HEK293 (cell line): ENCODE measurements at regions not wholly inside any gene's neighbourhood (a gene's known extent, or its start where the extent isn't known, plus 50 kb on each side); places are given as distances from the start of the nearest gene placed in this dataset.

Experiments
- CTCF ChIA-PET: fragments of 350-600 bp; formaldehyde crosslinking; extraction: SDS; loops from one replicate; lab custom pipeline; 2021; ENCODE audit warnings: antibody characterized with exemption; lab: Yijun Ruan, JAX
- POLR2A ChIA-PET: fragments of 300-600 bp; formaldehyde crosslinking; extraction: SDS; loops from one replicate; lab custom pipeline; 2020; ENCODE audit warnings: antibody characterized with exemption, inconsistent platforms; lab: Yijun Ruan, JAX
- H3K27ac ChIP-seq: fragments of 200-500 bp; sonication (Bioruptor generic); 2 replicates; pipeline ENCODE4 v1.5.1; 2014; ENCODE audit warnings: low read depth, low read length, control low read depth, inconsistent platforms; ENCODE audit errors: extremely low read depth
- H3K36me3 ChIP-seq, 2 experiments: fragments of 200-500 bp in 1 of 2; sonication (Bioruptor generic) in 1 of 2; 1 replicate in 1 of 2; 2 replicates in 1 of 2; pipeline ENCODE4 v1.5.1; 2014 to 2017; ENCODE audit warnings: inconsistent platforms in 2 of 2, low read length in 2 of 2; ENCODE audit not compliant: control insufficient read depth in 2 of 2, insufficient read depth in 1 of 2
- H3K4me1 ChIP-seq: fragments of 200-500 bp; sonication (Bioruptor generic); 2 replicates; pipeline ENCODE4 v1.5.1; 2014; ENCODE audit warnings: mild to moderate bottlenecking, low read length, inconsistent platforms; ENCODE audit not compliant: control insufficient read depth, insufficient read depth
- H3K4me3 ChIP-seq: 2 replicates; pipeline ENCODE4 v1.5.1; 2011; ENCODE audit warnings: low read depth, mild to moderate bottlenecking, control low read depth, low read length, moderate library complexity
- H3K9me3 ChIP-seq: fragments of 200-500 bp; sonication (Bioruptor generic); 2 replicates; pipeline ENCODE4 v1.5.1; 2014; ENCODE audit warnings: low read depth, low read length, inconsistent platforms; ENCODE audit not compliant: control insufficient read depth, insufficient read depth
- AEBP2 ChIP-seq: fragments of 450-650 bp; formaldehyde crosslinking; IDR thresholded peaks from 2 replicates; pipeline ENCODE4 v1.5.1; 2016; ENCODE audit warnings: missing biosample characterization, missing genetic modification characterization, borderline replicate concordance
- KLF16 ChIP-seq: fragments of 450-650 bp; formaldehyde crosslinking; IDR thresholded peaks from 2 replicates; pipeline ENCODE4 v1.5.1; 2017; ENCODE audit warnings: missing biosample characterization, missing genetic modification characterization
- KLF7 ChIP-seq: fragments of 450-650 bp; formaldehyde crosslinking; IDR thresholded peaks from 2 replicates; pipeline ENCODE4 v1.5.1; 2016; ENCODE audit warnings: missing biosample characterization, missing genetic modification characterization, borderline replicate concordance
- KLF9 ChIP-seq: fragments of 450-650 bp; formaldehyde crosslinking; IDR thresholded peaks from 2 replicates; pipeline ENCODE4 v1.5.1; 2016; ENCODE audit warnings: missing biosample characterization, missing genetic modification characterization, low read depth
- SCRT2 ChIP-seq: fragments of 450-650 bp; formaldehyde crosslinking; IDR thresholded peaks from 2 replicates; pipeline ENCODE4 v1.5.1; 2016; ENCODE audit warnings: missing biosample characterization, missing genetic modification characterization
- SP7 ChIP-seq: fragments of 450-650 bp; formaldehyde crosslinking; IDR thresholded peaks from 2 replicates; pipeline ENCODE4 v1.5.1; 2016; ENCODE audit warnings: missing biosample characterization, missing genetic modification characterization
- ZBTB1 ChIP-seq: fragments of 450-650 bp; formaldehyde crosslinking; IDR thresholded peaks from 2 replicates; pipeline ENCODE4 v1.5.1; 2016; ENCODE audit warnings: missing biosample characterization, missing genetic modification characterization
- ZNF23 ChIP-seq: fragments of 450-650 bp; formaldehyde crosslinking; IDR thresholded peaks from 2 replicates; pipeline ENCODE4 v1.5.1; 2016; ENCODE audit warnings: missing biosample characterization, missing genetic modification characterization, borderline replicate concordance
- ZNF280D ChIP-seq: fragments of 450-650 bp; formaldehyde crosslinking; IDR thresholded peaks from 2 replicates; pipeline ENCODE4 v1.5.1; 2016; ENCODE audit warnings: missing biosample characterization, missing genetic modification characterization
- ZNF335 ChIP-seq: fragments of 450-650 bp; formaldehyde crosslinking; conservative IDR thresholded peaks from 2 replicates; pipeline ENCODE4 v1.5.1; 2016; ENCODE audit warnings: missing biosample characterization, missing genetic modification characterization
- ZNF350 ChIP-seq: fragments of 450-650 bp; formaldehyde crosslinking; IDR thresholded peaks from 2 replicates; pipeline ENCODE4 v1.5.0; 2017; ENCODE audit warnings: missing biosample characterization, mild to moderate bottlenecking, missing genetic modification characterization
- ZNF394 ChIP-seq: fragments of 450-650 bp; formaldehyde crosslinking; IDR thresholded peaks from 2 replicates; pipeline ENCODE4 v1.5.1; 2016; ENCODE audit warnings: missing biosample characterization, missing genetic modification characterization, mild to moderate bottlenecking, moderate library complexity, borderline replicate concordance
- ZNF404 ChIP-seq: fragments of 450-650 bp; formaldehyde crosslinking; IDR thresholded peaks from 2 replicates; pipeline ENCODE4 v1.5.1; 2017; ENCODE audit warnings: missing biosample characterization, missing genetic modification characterization
- ZNF449 ChIP-seq: fragments of 450-650 bp; formaldehyde crosslinking; IDR thresholded peaks from 2 replicates; pipeline ENCODE4 v1.5.1; 2017; ENCODE audit warnings: missing biosample characterization, mild to moderate bottlenecking, missing genetic modification characterization, moderate library complexity
- ZNF548 ChIP-seq: fragments of 450-650 bp; formaldehyde crosslinking; IDR thresholded peaks from 2 replicates; pipeline ENCODE4 v1.5.1; 2016; ENCODE audit warnings: missing biosample characterization, missing genetic modification characterization
- ZNF549 ChIP-seq: fragments of 450-650 bp; IDR thresholded peaks from 2 replicates; pipeline ENCODE4 v1.5.1; 2018; ENCODE audit warnings: missing biosample characterization, missing genetic modification characterization, mild to moderate bottlenecking, inconsistent platforms, moderate library complexity
- ZNF571 ChIP-seq: fragments of 450-650 bp; formaldehyde crosslinking; IDR thresholded peaks from 2 replicates; pipeline ENCODE4 v1.5.0; 2017; ENCODE audit warnings: missing biosample characterization, missing genetic modification characterization
- ZNF76 ChIP-seq: fragments of 450-650 bp; formaldehyde crosslinking; IDR thresholded peaks from 2 replicates; pipeline ENCODE4; 2016; ENCODE audit warnings: low read depth, missing biosample characterization, missing genetic modification characterization, borderline replicate concordance
- ZNF837 ChIP-seq: fragments of 450-650 bp; formaldehyde crosslinking; IDR thresholded peaks from 2 replicates; pipeline ENCODE4 v1.5.1; 2016; ENCODE audit warnings: missing biosample characterization, missing genetic modification characterization
- ZSCAN30 ChIP-seq: fragments of 450-650 bp; IDR thresholded peaks from 2 replicates; pipeline ENCODE4 v1.5.1; 2018; ENCODE audit warnings: missing biosample characterization, mild to moderate bottlenecking, missing genetic modification characterization, moderate library complexity

GRCh38 chr7:79806161-79806734 is 328.4 kb upstream of the GNAI1 start:
- CTCF ChIA-PET = interaction anchor here (0.7 to 0.9 kb wide), 7 partner anchors 9 to 241 kb away, joined by 3 to 6 read pairs (median 3); no protein-coding TSS in a partner anchor
- no peak overlapping the region for H3K4me3 ChIP-seq

GRCh38 chr7:79790656-79791262 is 337.3 kb upstream of the MAGI2 start:
- no peaks in the 10 kb centered on the region for H3K4me1 ChIP-seq
- no peak overlapping the region for H3K4me3 ChIP-seq
- H3K27ac ChIP-seq = no peak overlapping the region
- no peaks in the 10 kb centered on the region for H3K36me3 ChIP-seq
- no peaks in the 10 kb centered on the region for H3K9me3 ChIP-seq
- ChIA-PET POLR2A (no interaction called here), CTCF (no interaction called here)
- TF ChIP-seq ZNF549 (tag by site-specific recombination) (no peak), AEBP2 (no peak), ZBTB1 (tag by site-specific recombination) (no peak), ZNF404 (tag by site-specific recombination) (no peak), ZNF23 (tag by site-specific recombination) (no peak), KLF9 (no peak), ZNF837 (no peak), KLF16 (tag by site-specific recombination) (no peak), ZNF280D (tag by site-specific recombination) (no peak), ZSCAN30 (tag by site-specific recombination) (no peak), ZNF335 (tag by site-specific recombination) (no peak)

More at GRCh38 chr7:79806161-79806734, 328.4 kb upstream of the GNAI1 start:
- no peaks in the 10 kb centered on the region for H3K36me3 ChIP-seq
- H3K9me3 ChIP-seq = no peaks in the 10 kb centered on the region
- POLR2A ChIA-PET = no interaction called here
- TF ChIP-seq ZNF548 (tag by site-specific recombination) (no peak), ZNF394 (tag by site-specific recombination) (no peak), ZNF76 (tag by site-specific recombination) (no peak), SCRT2 (tag by site-specific recombination) (no peak), SP7 (tag by site-specific recombination) (no peak), ZNF449 (tag by site-specific recombination) (no peak), ZNF350 (tag by site-specific recombination) (no peak), ZNF571 (tag by site-specific recombination) (no peak), KLF7 (tag by site-specific recombination) (no peak)
- H3K27ac ChIP-seq = no peak overlapping the region
- H3K4me1 ChIP-seq = no peaks in the 10 kb centered on the region
